ENCODE measurements at regions not wholly inside any gene's neighbourhood (a gene's known extent, or its start where the extent isn't known, plus 50 kb on each side); places are given as distances from the start of the nearest gene placed in this dataset.

GRCh38 chr13:63586467-63586866, 2170.8 kb upstream of the PCDH20 start:
- Histone ChIP-seq H3K9me3 (ENCODE audit: low read depth, low read length) (no peaks in the 10 kb centered on the region), H3K79me2 (ENCODE audit: insufficient read depth, low read length) (no peaks in the 10 kb centered on the region), H3K27me3 (ENCODE audit: insufficient read depth, low read length) (no peaks in the 10 kb centered on the region), H3K36me3 (ENCODE audit: insufficient read depth, low read length) (no peaks in the 10 kb centered on the region), H4K20me1 (ENCODE audit: insufficient read depth, low read length) (no peaks in the 10 kb centered on the region), H3K4me1 (ENCODE audit: insufficient read depth, low read length) (no peaks in the 10 kb centered on the region), H2AFZ (ENCODE audit: low read length) (no peak overlapping the region), H3K4me3 (ENCODE audit: insufficient read depth, low read length) (no peak overlapping the region), H3K27ac (ENCODE audit: low read depth, low read length) (no peak overlapping the region), H3K4me2 (ENCODE audit: insufficient read depth, low read length) (no peak overlapping the region)
- no peak for DNase-seq (ENCODE audit: insufficient read length, low spot score, missing footprints)
- no peak for TF ChIP-seq CTCF (IDR thresholded peaks at IDR 0.05; ENCODE audit: extremely low read depth, low read depth, low read length)

- H3K36me3 ChIP-seq (ENCODE audit: insufficient read depth, low read length): no peaks in the 10 kb centered on the region
These were observed 2163.1 kb upstream of the PCDH20 start for GRCh38 chr13:63578796-63579195.

GRCh38 chr13:63567031-63567430, 2151.4 kb upstream of the PCDH20 start:
- no peaks in the 10 kb centered on the region for H3K9me3 ChIP-seq (ENCODE audit: low read depth, low read length)
- no peaks in the 10 kb centered on the region for H3K27me3 ChIP-seq (ENCODE audit: insufficient read depth, low read length)
- no peak overlapping the region for H3K4me2 ChIP-seq (ENCODE audit: insufficient read depth, low read length)
- no peak overlapping the region for H3K4me3 ChIP-seq (ENCODE audit: insufficient read depth, low read length)
- H3K4me1 ChIP-seq (ENCODE audit: insufficient read depth, low read length): no peaks in the 10 kb centered on the region
- no peak overlapping the region for H2AFZ ChIP-seq (ENCODE audit: low read length)
- H3K79me2 ChIP-seq (ENCODE audit: insufficient read depth, low read length): no peaks in the 10 kb centered on the region
- TF ChIP-seq CTCF (IDR thresholded peaks at IDR 0.05; ENCODE audit: extremely low read depth, low read depth, low read length): no peak
- H3K36me3 ChIP-seq (ENCODE audit: insufficient read depth, low read length): no peaks in the 10 kb centered on the region
- DNase-seq (ENCODE audit: insufficient read length, low spot score, missing footprints): no peak
- no peaks in the 10 kb centered on the region for H4K20me1 ChIP-seq (ENCODE audit: insufficient read depth, low read length)
- H3K27ac ChIP-seq (ENCODE audit: low read depth, low read length): no peak overlapping the region

More at GRCh38 chr13:63578796-63579195, 2163.1 kb upstream of the PCDH20 start:
- no peak for DNase-seq (ENCODE audit: insufficient read length, low spot score, missing footprints)
- H3K4me1 ChIP-seq (ENCODE audit: insufficient read depth, low read length): no peaks in the 10 kb centered on the region
- H3K4me3 ChIP-seq (ENCODE audit: insufficient read depth, low read length): no peak overlapping the region
- no peak overlapping the region for H3K4me2 ChIP-seq (ENCODE audit: insufficient read depth, low read length)
- H3K9me3 ChIP-seq (ENCODE audit: low read depth, low read length): no peaks in the 10 kb centered on the region
- no peaks in the 10 kb centered on the region for H4K20me1 ChIP-seq (ENCODE audit: insufficient read depth, low read length)
- H3K27ac ChIP-seq (ENCODE audit: low read depth, low read length): no peak overlapping the region
- no peaks in the 10 kb centered on the region for H3K27me3 ChIP-seq (ENCODE audit: insufficient read depth, low read length)
- no peak for TF ChIP-seq CTCF (IDR thresholded peaks at IDR 0.05; ENCODE audit: extremely low read depth, low read depth, low read length)
- H2AFZ ChIP-seq (ENCODE audit: low read length): no peak overlapping the region
- no peaks in the 10 kb centered on the region for H3K79me2 ChIP-seq (ENCODE audit: insufficient read depth, low read length)

- TF ChIP-seq CTCF (IDR thresholded peaks at IDR 0.05; ENCODE audit: extremely low read depth, low read depth, low read length): no peak
- no peak overlapping the region for H2AFZ ChIP-seq (ENCODE audit: low read length)
- H4K20me1 ChIP-seq (ENCODE audit: insufficient read depth, low read length): no peaks in the 10 kb centered on the region
- H3K9me3 ChIP-seq (ENCODE audit: low read depth, low read length): no peaks in the 10 kb centered on the region
- no peak overlapping the region for H3K4me2 ChIP-seq (ENCODE audit: insufficient read depth, low read length)
- H3K4me3 ChIP-seq (ENCODE audit: insufficient read depth, low read length): no peak overlapping the region
- H3K79me2 ChIP-seq (ENCODE audit: insufficient read depth, low read length): no peaks in the 10 kb centered on the region
- no peaks in the 10 kb centered on the region for H3K36me3 ChIP-seq (ENCODE audit: insufficient read depth, low read length)
- no peaks in the 10 kb centered on the region for H3K4me1 ChIP-seq (ENCODE audit: insufficient read depth, low read length)
- H3K27me3 ChIP-seq (ENCODE audit: insufficient read depth, low read length): no peaks in the 10 kb centered on the region
- no peak for DNase-seq (ENCODE audit: insufficient read length, low spot score, missing footprints)
- no peak overlapping the region for H3K27ac ChIP-seq (ENCODE audit: low read depth, low read length)
These were observed 2138.5 kb upstream of the PCDH20 start for GRCh38 chr13:63554157-63554556.

Data from osteoblast (primary cell).